Uterus (tissue), 3 donors: ENCODE measurements at regions not wholly inside any gene's neighbourhood (a gene's known extent, or its start where the extent isn't known, plus 50 kb on each side); places are given as distances from the start of the nearest gene placed in this dataset.
"Not testable (repeated sequence)": the region's sequence is repeated elsewhere in the genome, so short reads cannot be mapped to it uniquely, and the experiment has no call there.

Source experiments
- DNase-seq, 2 donors: peaks; one replicate each; pipeline ENCODE4 v3.0.0-alpha.2; 2019 to 2020
- H3K27ac ChIP-seq, 2 donors: fragments of 200-600 bp; sonication (generic); 1 replicate in 1 of 2; 2 replicates in 1 of 2; pipeline ENCODE4 v1.5.1; 2016 to 2018
- H3K27me3 ChIP-seq, 2 donors: fragments of 200-600 bp; sonication (generic); one replicate each; pipeline ENCODE4 v1.5.1; 2018 to 2019; ENCODE audit warnings: control low read depth in 1 of 2
- H3K36me3 ChIP-seq, 2 donors: fragments of 200-600 bp; sonication (generic); one replicate each; pipeline ENCODE4 v1.5.1; 2019; ENCODE audit warnings: control low read depth in 1 of 2
- H3K4me1 ChIP-seq, 2 donors: fragments of 200-600 bp; sonication (generic); one replicate each; pipeline ENCODE4 v1.5.1; 2018 to 2019; ENCODE audit warnings: control low read depth in 1 of 2
- H3K4me3 ChIP-seq, 2 donors: fragments of 200-600 bp; sonication (generic); 1 replicate in 1 of 2; 2 replicates in 1 of 2; pipeline ENCODE4 v1.5.1; 2018 to 2019; ENCODE audit warnings: mild to moderate bottlenecking in 1 of 2
- H3K9me3 ChIP-seq, 2 donors: fragments of 200-600 bp; sonication (generic); one replicate each; pipeline ENCODE4 v1.5.1; 2019; ENCODE audit warnings: control low read depth in 1 of 2
- CTCF ChIP-seq, 4 experiments: fragments of 200-600 bp in 2 of 4; fragments of 450-650 bp in 2 of 4; sonication (generic) in 2 of 4; IDR thresholded peaks; one replicate each; pipeline ENCODE4 v1.5.1; 2016 to 2019; ENCODE audit warnings: antibody characterized with exemption in 4 of 4, mild to moderate bottlenecking in 2 of 4, moderate library complexity in 1 of 4
- POLR2A ChIP-seq, 2 donors: fragments of 450-650 bp; IDR thresholded peaks; one replicate each; pipeline ENCODE4 v1.6.1; 2016; ENCODE audit warnings: antibody characterized with exemption in 2 of 2, mild to moderate bottlenecking in 1 of 2, moderate library complexity in 1 of 2
- intact Hi-C: fragments of 100-400 bp; cut with DNase I; formaldehyde crosslinking; loops from one replicate; pipeline ENCODE4 v1.15.1; 2023; ENCODE audit warnings: low total_unique reads
- donor health status: DM: yes; HTN: yes; CAD: no.

GRCh38 chr12:128111951-128112350 lies 155.0 kb upstream of the TMEM132C start:
- Histone ChIP-seq H3K4me1 (no peaks in the 10 kb centered on the region), H3K27ac (no peak overlapping the region), H3K4me3 (no peak overlapping the region), H3K27me3 (no peaks in the 10 kb centered on the region), H3K36me3 (no peaks in the 10 kb centered on the region), H3K9me3 (no peaks in the 10 kb centered on the region)
- intact Hi-C loops: no loop called here
- TF ChIP-seq POLR2A (IDR thresholded peaks at IDR 0.05): no peak
- TF ChIP-seq CTCF (IDR thresholded peaks at IDR 0.05): no peak
- no peak for DNase-seq

GRCh38 chr12:128113250-128113649 lies 153.7 kb upstream of the TMEM132C start:
- H3K4me1 ChIP-seq, H3K36me3 ChIP-seq, H3K4me3 ChIP-seq, H3K27me3 ChIP-seq, H3K27ac ChIP-seq, intact Hi-C loops, DNase-seq, H3K9me3 ChIP-seq: not testable (repeated sequence)

GRCh38 chr12:128114485-128114884 lies 152.5 kb upstream of the TMEM132C start:
- Histone ChIP-seq H3K27ac (no peak overlapping the region), H3K9me3 (no peaks in the 10 kb centered on the region), H3K27me3 (no peaks in the 10 kb centered on the region), H3K4me1 (no peaks in the 10 kb centered on the region), H3K36me3 (no peaks in the 10 kb centered on the region), H3K4me3 (no peak overlapping the region)
- no peak for DNase-seq
- TF ChIP-seq POLR2A (IDR thresholded peaks at IDR 0.05) (no peak), CTCF (IDR thresholded peaks at IDR 0.05) (no peak)
- intact Hi-C loops: no loop called here

- Histone ChIP-seq H3K4me1 (no peaks in the 10 kb centered on the region), H3K4me3 (no peak overlapping the region), H3K36me3 (no peaks in the 10 kb centered on the region), H3K9me3 (no peaks in the 10 kb centered on the region), H3K27ac (no peak overlapping the region), H3K27me3 (no peaks in the 10 kb centered on the region)
- intact Hi-C loops: no loop called here
- DNase-seq: no peak
- TF ChIP-seq POLR2A (IDR thresholded peaks at IDR 0.05): no peak
- no peak for TF ChIP-seq CTCF (IDR thresholded peaks at IDR 0.05)
These were observed 150.4 kb upstream of the TMEM132C start for GRCh38 chr12:128116537-128116936.

GRCh38 chr12:128120035-128120434 lies 146.9 kb upstream of the TMEM132C start:
- Histone ChIP-seq H3K27ac (no peak overlapping the region), H3K9me3 (no peaks in the 10 kb centered on the region), H3K36me3 (no peaks in the 10 kb centered on the region), H3K4me1 (no peaks in the 10 kb centered on the region), H3K27me3 (no peaks in the 10 kb centered on the region), H3K4me3 (no peak overlapping the region)
- intact Hi-C loops: no loop called here
- TF ChIP-seq POLR2A (IDR thresholded peaks at IDR 0.05): no peak
- DNase-seq: no peak

- no peak overlapping the region for H3K27ac ChIP-seq
- intact Hi-C loops: no loop called here
- no peak for DNase-seq
- no peaks in the 10 kb centered on the region for H3K9me3 ChIP-seq
- no peak for TF ChIP-seq CTCF (IDR thresholded peaks at IDR 0.05)
- TF ChIP-seq POLR2A (IDR thresholded peaks at IDR 0.05): no peak
- no peaks in the 10 kb centered on the region for H3K36me3 ChIP-seq
- no peak overlapping the region for H3K4me3 ChIP-seq
- no peaks in the 10 kb centered on the region for H3K4me1 ChIP-seq
- no peaks in the 10 kb centered on the region for H3K27me3 ChIP-seq
These were observed 145.5 kb upstream of the TMEM132C start for GRCh38 chr12:128121424-128121823.
